ENCODE measurements at regions not wholly inside any gene's neighbourhood (a gene's known extent, or its start where the extent isn't known, plus 50 kb on each side); places are given as distances from the start of the nearest gene placed in this dataset.

DNA sequence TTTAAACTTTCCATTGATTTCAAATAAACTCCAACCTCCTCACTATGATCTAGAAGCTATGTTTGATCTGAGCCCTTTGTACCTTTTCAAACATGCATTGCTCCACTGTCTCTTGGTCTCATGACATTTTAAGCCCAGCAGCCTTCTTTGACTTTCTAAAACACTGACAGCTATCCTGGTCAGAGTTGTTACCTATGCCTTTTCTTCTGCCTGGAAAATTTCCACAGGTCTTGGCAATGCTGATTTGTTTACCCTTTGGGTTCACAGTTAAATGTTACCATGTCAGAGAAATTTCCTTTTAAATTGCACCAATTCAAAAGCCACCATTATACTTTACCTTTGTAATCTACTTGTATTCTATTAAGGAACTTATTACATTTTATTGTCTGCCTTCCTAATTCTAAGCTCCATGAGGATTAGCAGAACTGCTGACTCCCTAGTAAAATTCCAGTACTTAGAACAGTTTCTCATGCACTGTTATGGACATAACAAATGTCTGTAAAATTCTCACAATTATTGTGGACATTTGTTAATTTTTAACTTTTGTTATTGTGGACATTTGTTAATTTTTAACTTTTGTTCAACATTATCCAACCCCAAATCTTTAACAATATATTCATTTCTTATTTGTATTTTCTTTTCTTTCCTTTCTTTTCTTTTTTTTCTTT is 1064.4 kb downstream of the NCAM2 start:
- no TSS peak for BruUV-seq (replicated peaks)
- intact Hi-C loops (cut with micrococcal nuclease), result no loop called here
- H3K9me3 Mint-ChIP-seq (ENCODE audit: unreplicated experiment), result peaks cover 8% of the 10 kb centered on the region
- ChIA-PET CTCF (no interaction called here), POLR2A (no interaction called here)
- no peaks in the 10 kb centered on the region for H3K4me1 Mint-ChIP-seq (ENCODE audit: insufficient read depth, unreplicated experiment)
- TF ChIP-seq, protein P1, sequence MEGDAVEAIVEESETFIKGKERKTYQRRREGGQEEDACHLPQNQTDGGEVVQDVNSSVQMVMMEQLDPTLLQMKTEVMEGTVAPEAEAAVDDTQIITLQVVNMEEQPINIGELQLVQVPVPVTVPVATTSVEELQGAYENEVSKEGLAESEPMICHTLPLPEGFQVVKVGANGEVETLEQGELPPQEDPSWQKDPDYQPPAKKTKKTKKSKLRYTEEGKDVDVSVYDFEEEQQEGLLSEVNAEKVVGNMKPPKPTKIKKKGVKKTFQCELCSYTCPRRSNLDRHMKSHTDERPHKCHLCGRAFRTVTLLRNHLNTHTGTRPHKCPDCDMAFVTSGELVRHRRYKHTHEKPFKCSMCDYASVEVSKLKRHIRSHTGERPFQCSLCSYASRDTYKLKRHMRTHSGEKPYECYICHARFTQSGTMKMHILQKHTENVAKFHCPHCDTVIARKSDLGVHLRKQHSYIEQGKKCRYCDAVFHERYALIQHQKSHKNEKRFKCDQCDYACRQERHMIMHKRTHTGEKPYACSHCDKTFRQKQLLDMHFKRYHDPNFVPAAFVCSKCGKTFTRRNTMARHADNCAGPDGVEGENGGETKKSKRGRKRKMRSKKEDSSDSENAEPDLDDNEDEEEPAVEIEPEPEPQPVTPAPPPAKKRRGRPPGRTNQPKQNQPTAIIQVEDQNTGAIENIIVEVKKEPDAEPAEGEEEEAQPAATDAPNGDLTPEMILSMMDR (IDR thresholded peaks at IDR 0.05; ENCODE audit: unreplicated experiment), result no peak
- no peak for DNase-seq (ENCODE audit: unreplicated experiment)
- no peak overlapping the region for H3K4me3 Mint-ChIP-seq (ENCODE audit: unreplicated experiment)
- H3K27me3 Mint-ChIP-seq (ENCODE audit: insufficient read depth, unreplicated experiment), result no peaks in the 10 kb centered on the region
- H3K27ac Mint-ChIP-seq (ENCODE audit: low read depth, unreplicated experiment), result no peak overlapping the region
- no peaks in the 10 kb centered on the region for H3K36me3 Mint-ChIP-seq (ENCODE audit: insufficient read depth, unreplicated experiment)

DNA sequence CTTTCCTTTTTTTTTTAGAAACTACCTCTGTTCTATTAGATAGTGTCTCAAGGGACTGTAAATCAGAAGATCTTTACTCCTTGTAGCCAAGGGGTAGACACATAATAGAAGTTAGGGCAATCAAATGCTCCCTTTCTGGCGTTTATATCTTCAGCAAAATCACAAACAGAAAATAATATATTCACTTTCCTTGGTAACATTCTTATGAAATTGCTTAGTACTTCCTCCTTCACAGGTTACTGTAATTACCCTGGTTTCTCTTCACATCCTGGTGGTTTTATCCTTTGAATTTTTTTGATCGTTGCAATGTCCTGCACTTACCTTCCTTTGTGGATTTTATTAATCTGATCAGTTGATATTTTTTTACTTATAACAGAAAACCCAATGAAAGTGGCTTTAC is 1064.9 kb downstream of the NCAM2 start:
- H3K36me3 Mint-ChIP-seq (ENCODE audit: insufficient read depth, unreplicated experiment), result no peaks in the 10 kb centered on the region
- TF ChIP-seq, protein P1 (IDR thresholded peaks at IDR 0.05; ENCODE audit: unreplicated experiment), result no peak
- H3K27ac Mint-ChIP-seq (ENCODE audit: low read depth, unreplicated experiment), result no peak overlapping the region
- ChIA-PET CTCF (no interaction called here), POLR2A (no interaction called here)
- no peaks in the 10 kb centered on the region for H3K4me1 Mint-ChIP-seq (ENCODE audit: insufficient read depth, unreplicated experiment)
- BruUV-seq (replicated peaks), result no TSS peak
- H3K9me3 Mint-ChIP-seq (ENCODE audit: unreplicated experiment), result peaks cover 8% of the 10 kb centered on the region
- intact Hi-C loops (cut with micrococcal nuclease), result no loop called here
- no peak overlapping the region for H3K4me3 Mint-ChIP-seq (ENCODE audit: unreplicated experiment)
- DNase-seq (ENCODE audit: unreplicated experiment), result no peak
- H3K27me3 Mint-ChIP-seq (ENCODE audit: insufficient read depth, unreplicated experiment), result no peaks in the 10 kb centered on the region

DNA sequence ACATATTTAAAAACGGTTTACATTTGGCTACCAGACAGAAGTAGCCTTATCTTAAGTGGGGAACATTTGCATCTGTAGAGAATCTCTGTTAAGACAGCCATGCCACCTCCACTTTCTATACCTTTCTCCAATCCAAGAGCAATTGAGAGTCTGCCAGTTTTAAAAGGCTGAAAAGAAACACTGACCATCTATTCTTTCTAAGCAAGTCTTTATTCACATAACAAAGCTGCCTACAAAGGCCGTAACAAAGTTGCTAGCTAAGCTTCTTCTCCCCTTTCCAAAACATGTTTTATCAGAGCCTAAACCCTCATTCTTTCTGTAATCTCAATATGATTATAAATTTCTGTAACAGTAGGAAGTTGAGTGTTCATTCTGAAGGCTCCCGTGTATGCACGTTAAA is 1078.3 kb downstream of the NCAM2 start:
- no peak for DNase-seq (ENCODE audit: unreplicated experiment)
- Mint-ChIP-seq H3K4me1 (ENCODE audit: insufficient read depth, unreplicated experiment) (peaks cover 14% of the 10 kb centered on the region), H3K27me3 (ENCODE audit: insufficient read depth, unreplicated experiment) (no peaks in the 10 kb centered on the region), H3K4me3 (ENCODE audit: unreplicated experiment) (no peak overlapping the region), H3K27ac (ENCODE audit: low read depth, unreplicated experiment) (no peak overlapping the region), H3K9me3 (ENCODE audit: unreplicated experiment) (no peaks in the 10 kb centered on the region), H3K36me3 (ENCODE audit: insufficient read depth, unreplicated experiment) (no peaks in the 10 kb centered on the region)
- intact Hi-C loops (cut with micrococcal nuclease), result no loop called here
- BruUV-seq (replicated peaks), result no TSS peak
- POLR2A ChIA-PET, result interaction anchor here (0.7 kb wide), 1 partner anchor 1316 kb away, joined by 4 read pairs; no protein-coding TSS in a partner anchor
- CTCF ChIA-PET, result no interaction called here
- TF ChIP-seq, protein P1 (IDR thresholded peaks at IDR 0.05; ENCODE audit: unreplicated experiment), result no peak

DNA sequence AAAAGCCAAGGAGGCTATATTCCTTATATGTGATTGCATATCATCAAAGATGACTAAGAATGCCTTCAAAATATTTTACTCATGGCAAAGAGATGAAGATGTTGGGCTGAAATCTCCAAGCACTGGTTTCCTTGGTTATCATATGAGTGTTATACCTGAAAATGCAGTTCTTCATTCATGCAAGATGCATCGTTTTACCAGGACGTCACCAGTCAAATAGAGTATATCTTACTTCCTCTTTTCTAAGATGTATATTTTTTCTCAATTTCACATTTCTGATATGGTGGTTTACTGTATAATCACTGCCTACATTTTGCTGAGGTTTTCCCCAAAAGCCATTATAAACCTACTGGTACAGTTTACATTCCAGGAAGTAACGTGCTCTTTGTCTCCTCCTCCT is 1085.7 kb downstream of the NCAM2 start:
- no TSS peak for BruUV-seq (replicated peaks)
- Mint-ChIP-seq H3K4me3 (ENCODE audit: unreplicated experiment) (no peak overlapping the region), H3K27me3 (ENCODE audit: insufficient read depth, unreplicated experiment) (no peaks in the 10 kb centered on the region)

More for the DNA sequence above, 1085.7 kb downstream of the NCAM2 start:
- TF ChIP-seq, protein P1 (IDR thresholded peaks at IDR 0.05; ENCODE audit: unreplicated experiment), result no peak
- no peak overlapping the region for H3K27ac Mint-ChIP-seq (ENCODE audit: low read depth, unreplicated experiment)
- CTCF ChIA-PET, result no interaction called here
- no peaks in the 10 kb centered on the region for H3K36me3 Mint-ChIP-seq (ENCODE audit: insufficient read depth, unreplicated experiment)
- intact Hi-C loops (cut with micrococcal nuclease), result no loop called here
- H3K4me1 Mint-ChIP-seq (ENCODE audit: insufficient read depth, unreplicated experiment), result no peaks in the 10 kb centered on the region
- no peak for DNase-seq (ENCODE audit: unreplicated experiment)
- H3K9me3 Mint-ChIP-seq (ENCODE audit: unreplicated experiment), result peaks cover 8% of the 10 kb centered on the region
- POLR2A ChIA-PET, result no interaction called here
